ENCODE measurements at regions not wholly inside any gene's neighbourhood (a gene's known extent, or its start where the extent isn't known, plus 50 kb on each side); places are given as distances from the start of the nearest gene placed in this dataset.

- H3K4me3 ChIP-seq, result no peak overlapping the region
Measured at GRCh38 chr2:51760441-51760840, 728.5 kb upstream of the NRXN1 start.

GRCh38 chr2:51758081-51758480, 726.1 kb upstream of the NRXN1 start:
- TF ChIP-seq EP300 (IDR thresholded peaks at IDR 0.05), result no peak
- TF ChIP-seq, protein P1, sequence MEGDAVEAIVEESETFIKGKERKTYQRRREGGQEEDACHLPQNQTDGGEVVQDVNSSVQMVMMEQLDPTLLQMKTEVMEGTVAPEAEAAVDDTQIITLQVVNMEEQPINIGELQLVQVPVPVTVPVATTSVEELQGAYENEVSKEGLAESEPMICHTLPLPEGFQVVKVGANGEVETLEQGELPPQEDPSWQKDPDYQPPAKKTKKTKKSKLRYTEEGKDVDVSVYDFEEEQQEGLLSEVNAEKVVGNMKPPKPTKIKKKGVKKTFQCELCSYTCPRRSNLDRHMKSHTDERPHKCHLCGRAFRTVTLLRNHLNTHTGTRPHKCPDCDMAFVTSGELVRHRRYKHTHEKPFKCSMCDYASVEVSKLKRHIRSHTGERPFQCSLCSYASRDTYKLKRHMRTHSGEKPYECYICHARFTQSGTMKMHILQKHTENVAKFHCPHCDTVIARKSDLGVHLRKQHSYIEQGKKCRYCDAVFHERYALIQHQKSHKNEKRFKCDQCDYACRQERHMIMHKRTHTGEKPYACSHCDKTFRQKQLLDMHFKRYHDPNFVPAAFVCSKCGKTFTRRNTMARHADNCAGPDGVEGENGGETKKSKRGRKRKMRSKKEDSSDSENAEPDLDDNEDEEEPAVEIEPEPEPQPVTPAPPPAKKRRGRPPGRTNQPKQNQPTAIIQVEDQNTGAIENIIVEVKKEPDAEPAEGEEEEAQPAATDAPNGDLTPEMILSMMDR (IDR thresholded peaks at IDR 0.05), result no peak
- no peak for TF ChIP-seq POLR2A (IDR thresholded peaks at IDR 0.05)
- TF ChIP-seq POLR2AphosphoS5 (IDR thresholded peaks at IDR 0.05), result no peak
- ATAC-seq (ENCODE audit: low FRiP score in 2 of 2) (no peak), DNase-seq (no peak)
- no peaks in the 10 kb centered on the region for H3K36me3 ChIP-seq
- H3K4me1 ChIP-seq, result no peaks in the 10 kb centered on the region
- no peak overlapping the region for H3K27ac ChIP-seq
- 67 to 80% methylated on average over 1 of the region's 1 CpG for whole genome bisulfite sequencing, 2 donors
- H3K9me3 ChIP-seq, result no peaks in the 10 kb centered on the region
- no peaks in the 10 kb centered on the region for H3K27me3 ChIP-seq
- no peak overlapping the region for H3K4me3 ChIP-seq

More at GRCh38 chr2:51760441-51760840, 728.5 kb upstream of the NRXN1 start:
- H3K36me3 ChIP-seq, result no peaks in the 10 kb centered on the region
- ATAC-seq (ENCODE audit: low FRiP score in 2 of 2) (no peak), DNase-seq (no peak)
- H3K27ac ChIP-seq, result no peak overlapping the region
- no peaks in the 10 kb centered on the region for H3K4me1 ChIP-seq
- TF ChIP-seq, protein P1 (IDR thresholded peaks at IDR 0.05), result no peak
- no peak for TF ChIP-seq POLR2A (IDR thresholded peaks at IDR 0.05)
- no peak for TF ChIP-seq EP300 (IDR thresholded peaks at IDR 0.05)
- no peak for TF ChIP-seq POLR2AphosphoS5 (IDR thresholded peaks at IDR 0.05)
- H3K27me3 ChIP-seq, result no peaks in the 10 kb centered on the region
- H3K9me3 ChIP-seq, result no peaks in the 10 kb centered on the region

GRCh38 chr2:51734115-51734514, 702.2 kb upstream of the NRXN1 start:
- no peaks in the 10 kb centered on the region for H3K27me3 ChIP-seq
- no peaks in the 10 kb centered on the region for H3K9me3 ChIP-seq
- no peak overlapping the region for H3K27ac ChIP-seq
- H3K4me1 ChIP-seq, result no peaks in the 10 kb centered on the region
- TF ChIP-seq POLR2A (IDR thresholded peaks at IDR 0.05), result no peak
- TF ChIP-seq, protein P1 (IDR thresholded peaks at IDR 0.05), result no peak
- no peak for TF ChIP-seq EP300 (IDR thresholded peaks at IDR 0.05)
- TF ChIP-seq POLR2AphosphoS5 (IDR thresholded peaks at IDR 0.05), result no peak
- WGBS, 2 donors, result 88 to 93% methylated on average over 1 of the region's 1 CpG
- H3K36me3 ChIP-seq, result no peaks in the 10 kb centered on the region
- H3K4me3 ChIP-seq, result no peak overlapping the region
- ATAC-seq (ENCODE audit: low FRiP score in 2 of 2), result no peak
- no peak for DNase-seq

DNA sequence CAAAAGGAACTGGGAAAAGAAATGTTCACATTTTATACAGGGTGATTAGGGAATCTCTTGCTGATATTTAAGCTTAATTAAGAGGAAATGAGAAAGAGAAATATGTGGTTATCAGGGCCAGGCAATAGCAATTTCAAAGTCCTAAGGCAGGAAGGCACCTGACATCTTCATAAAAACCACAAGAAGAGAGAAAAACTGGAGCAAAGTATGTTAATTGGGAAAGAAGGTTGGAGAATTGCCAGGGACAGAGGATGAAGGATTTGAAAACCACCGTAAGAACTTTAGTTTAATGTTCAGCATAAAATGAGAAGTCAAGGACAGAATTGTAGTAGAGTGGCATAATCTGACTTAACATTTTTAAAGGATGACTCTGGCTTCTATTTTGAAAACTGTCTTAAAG, 691.8 kb upstream of the NRXN1 start:
- no peaks in the 10 kb centered on the region for H3K9me3 ChIP-seq
- ATAC-seq (ENCODE audit: low FRiP score in 2 of 2) (no peak), DNase-seq (no peak)
- 0 to 56% methylated on average over 1 of the region's 1 CpG for WGBS, 2 donors
- no peaks in the 10 kb centered on the region for H3K36me3 ChIP-seq
- no peak overlapping the region for H3K27ac ChIP-seq
- no peak for TF ChIP-seq POLR2A (IDR thresholded peaks at IDR 0.05)
- no peak for TF ChIP-seq EP300 (IDR thresholded peaks at IDR 0.05)
- no peak for TF ChIP-seq POLR2AphosphoS5 (IDR thresholded peaks at IDR 0.05)
- TF ChIP-seq, protein P1 (IDR thresholded peaks at IDR 0.05), result no peak
- H3K27me3 ChIP-seq, result no peaks in the 10 kb centered on the region
- no peak overlapping the region for H3K4me3 ChIP-seq
- no peaks in the 10 kb centered on the region for H3K4me1 ChIP-seq

- WGBS, 2 donors, result 73 to 80% methylated on average over 1 of the region's 1 CpG
- TF ChIP-seq POLR2A (IDR thresholded peaks at IDR 0.05) (no peak), POLR2AphosphoS5 (IDR thresholded peaks at IDR 0.05) (no peak), EP300 (IDR thresholded peaks at IDR 0.05) (no peak)
- TF ChIP-seq, protein P1 (IDR thresholded peaks at IDR 0.05), result no peak
- H3K9me3 ChIP-seq, result no peaks in the 10 kb centered on the region
- H3K27ac ChIP-seq, result no peak overlapping the region
- no peaks in the 10 kb centered on the region for H3K36me3 ChIP-seq
- ATAC-seq (ENCODE audit: low FRiP score in 2 of 2), result no peak
- H3K4me3 ChIP-seq, result no peak overlapping the region
- no peaks in the 10 kb centered on the region for H3K27me3 ChIP-seq
- no peaks in the 10 kb centered on the region for H3K4me1 ChIP-seq
- DNase-seq, result no peak
Measured at GRCh38 chr2:51722311-51722710, 690.4 kb upstream of the NRXN1 start.
